Natural killer cell (primary cell): ENCODE measurements at regions not wholly inside any gene's neighbourhood (a gene's known extent, or its start where the extent isn't known, plus 50 kb on each side); places are given as distances from the start of the nearest gene placed in this dataset.
A peak's percentile ranks its signal among the peaks of the same experiment; 100 is the strongest.

Experiments used
- ATAC-seq, 3 donors: fragments of 150-1000 bp in 2 of 3; fragments of 200-7000 bp in 1 of 3; cut with Tn5 transposase; 1 replicate in 1 of 3; 2 replicates in 2 of 3; pipeline ENCODE4 v1.10.0; 2021; ENCODE audit warnings: mild to moderate bottlenecking in 2 of 3, moderate library complexity in 2 of 3
- DNase-seq, 2 donors: peaks; one replicate each; pipeline versions ENCODE4 v3.0.0 to v3.0.0-alpha.2; 2013 to 2021; ENCODE audit warnings: mixed read lengths in 1 of 2
- H3K27ac ChIP-seq: one replicate; pipeline ENCODE4 v1.5.1; 2013; ENCODE audit warnings: mild to moderate bottlenecking, low read length
- H3K27me3 ChIP-seq: one replicate; pipeline ENCODE4 v1.6.1; 2013; ENCODE audit warnings: low read length; ENCODE audit not compliant: control insufficient read depth, insufficient read depth
- H3K36me3 ChIP-seq: one replicate; pipeline ENCODE4 v1.6.1; 2013; ENCODE audit warnings: low read length; ENCODE audit not compliant: control insufficient read depth, insufficient read depth
- H3K4me1 ChIP-seq: one replicate; pipeline ENCODE4 v1.6.1; 2013; ENCODE audit warnings: low read length; ENCODE audit not compliant: control insufficient read depth, insufficient read depth
- H3K4me3 ChIP-seq: one replicate; pipeline ENCODE4 v1.5.1; 2013; ENCODE audit warnings: low read length
- H3K9me3 ChIP-seq: one replicate; pipeline ENCODE4 v1.6.1; 2013; ENCODE audit warnings: low read length; ENCODE audit not compliant: control insufficient read depth, insufficient read depth
- H3K27ac Mint-ChIP-seq, 2 donors: one replicate each; pipeline ENCODE4 v1.8.0; 2022; ENCODE audit warnings: mild to moderate bottlenecking in 2 of 2, mixed read lengths in 2 of 2, moderate library complexity in 1 of 2
- H3K27me3 Mint-ChIP-seq, 2 donors: one replicate each; pipeline ENCODE4 v1.8.0; 2022; ENCODE audit warnings: low read depth in 2 of 2, mixed read lengths in 2 of 2
- H3K36me3 Mint-ChIP-seq: one replicate; pipeline ENCODE4 v1.8.0; 2022; ENCODE audit warnings: mixed read lengths
- H3K4me1 Mint-ChIP-seq, 2 donors: one replicate each; pipeline ENCODE4 v1.8.0; 2022; ENCODE audit warnings: mixed read lengths in 2 of 2
- H3K4me3 Mint-ChIP-seq: one replicate; pipeline ENCODE4 v1.8.0; 2022; ENCODE audit warnings: mild to moderate bottlenecking, moderate library complexity, mixed read lengths
- H3K9me3 Mint-ChIP-seq, 2 donors: one replicate each; pipeline ENCODE4 v1.8.0; 2022; ENCODE audit warnings: mixed read lengths in 2 of 2
- CTCF ChIP-seq: fragments of 200-600 bp; IDR thresholded peaks from one replicate; pipeline ENCODE4 v1.8.0; 2022; ENCODE audit warnings: antibody characterized with exemption
- whole genome bisulfite sequencing: methylation state at CpG from one replicate; pipeline ENCODE4 v1.1.7; 2013; ENCODE audit warnings: missing lambda C conversion rate; ENCODE audit not compliant: insufficient coverage; 5-methylcytosine and 5-hydroxymethylcytosine counted together
- intact Hi-C: fragments of 100-400 bp; cut with micrococcal nuclease; formaldehyde crosslinking; loops from one replicate; pipeline ENCODE4 v1.14.2; 2022

DNA sequence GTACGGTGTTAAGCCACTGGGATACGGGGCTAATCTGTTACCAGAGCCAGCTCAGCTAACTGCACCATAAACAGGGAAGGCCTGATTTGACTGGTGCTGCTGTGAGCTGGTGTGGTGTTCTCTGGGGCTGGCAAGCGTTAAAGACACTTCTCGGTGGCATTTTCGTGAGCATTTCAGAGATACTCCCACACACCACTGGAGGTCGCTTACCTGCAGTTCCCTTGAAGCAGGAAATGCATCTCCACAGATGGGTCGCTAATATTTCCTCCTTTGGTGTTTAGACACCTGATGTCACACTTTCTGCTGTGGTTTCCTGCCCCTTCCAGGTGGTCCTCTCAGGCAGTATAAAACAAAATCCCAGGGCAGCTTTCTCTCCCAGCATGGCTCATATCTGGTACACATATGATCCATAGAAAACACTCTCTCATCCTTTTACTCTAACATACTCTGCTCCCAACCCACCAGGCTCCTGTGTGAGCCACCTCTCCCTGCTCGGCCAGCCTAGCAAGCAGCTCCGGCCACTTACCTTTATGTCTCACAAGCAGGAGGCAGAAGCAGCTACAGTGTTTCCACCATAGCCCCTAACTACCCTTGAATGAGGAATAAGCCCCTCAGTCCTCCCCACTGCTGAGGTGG is 129.9 kb upstream of the GRIN2B start:
- H3K9me3 Mint-ChIP-seq, result no peaks in the 10 kb centered on the region
- peaks cover 0 to 3% of the 10 kb centered on the region in 2 donors for H3K27me3 Mint-ChIP-seq
- H3K4me1 ChIP-seq, result no peaks in the 10 kb centered on the region
- no peaks in the 10 kb centered on the region for H3K4me1 Mint-ChIP-seq
- 37% methylated on average over 9 of the region's 9 CpGs for WGBS
- no peak overlapping the region for H3K4me3 Mint-ChIP-seq
- H3K27me3 ChIP-seq, result no peaks in the 10 kb centered on the region
- ATAC-seq (no peak), DNase-seq (peak in 1 of 2 donors; percentile 5)
- no peaks in the 10 kb centered on the region for H3K36me3 Mint-ChIP-seq
- H3K36me3 ChIP-seq, result no peaks in the 10 kb centered on the region
- H3K27ac ChIP-seq, result no peak overlapping the region
- H3K4me3 ChIP-seq, result no peak overlapping the region
- TF ChIP-seq CTCF, result no peak
- H3K9me3 ChIP-seq, result no peaks in the 10 kb centered on the region
- intact Hi-C loops, result no loop called here
- H3K27ac Mint-ChIP-seq, result no peak overlapping the region

DNA sequence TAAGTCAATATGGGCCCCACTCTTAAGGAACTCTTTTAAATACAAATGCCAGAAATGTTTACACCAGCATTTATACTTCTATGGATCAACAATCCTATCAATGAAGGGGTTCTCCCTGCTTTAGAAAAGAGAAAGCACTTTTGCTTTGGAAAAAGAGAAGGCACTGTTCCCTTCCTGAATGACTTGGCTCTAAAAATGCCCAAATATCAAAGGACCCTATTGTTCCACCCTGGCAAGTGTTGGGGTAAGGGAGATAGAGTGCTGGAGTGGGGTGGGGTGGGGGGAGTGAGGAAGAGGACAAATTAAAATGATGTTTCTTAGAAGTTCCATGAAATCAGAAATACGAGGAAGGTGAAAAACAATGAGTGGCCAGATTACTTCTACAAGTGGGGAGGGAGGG is 131.6 kb upstream of the GRIN2B start:
- no peak for ATAC-seq
- no peaks in the 10 kb centered on the region for H3K27me3 ChIP-seq
- no peaks in the 10 kb centered on the region for H3K4me1 ChIP-seq
- DNase-seq, result no peak
- Mint-ChIP-seq H3K9me3 (no peaks in the 10 kb centered on the region), H3K27me3 (peaks cover 0 to 3% of the 10 kb centered on the region in 2 donors), H3K4me3 (no peak overlapping the region), H3K36me3 (no peaks in the 10 kb centered on the region), H3K27ac (no peak overlapping the region), H3K4me1 (no peaks in the 10 kb centered on the region)
- TF ChIP-seq CTCF, result no peak
- no peaks in the 10 kb centered on the region for H3K9me3 ChIP-seq
- H3K27ac ChIP-seq, result no peak overlapping the region
- H3K36me3 ChIP-seq, result no peaks in the 10 kb centered on the region
- 82% methylated on average over 1 of the region's 1 CpG for WGBS
- H3K4me3 ChIP-seq, result no peak overlapping the region
- intact Hi-C loops, result no loop called here

- TF ChIP-seq CTCF, result no peak
- H3K9me3 Mint-ChIP-seq, result peaks cover 0 to 6% of the 10 kb centered on the region in 2 donors
- ATAC-seq, result no peak
- no peaks in the 10 kb centered on the region for H3K4me1 Mint-ChIP-seq
- no peak overlapping the region for H3K4me3 Mint-ChIP-seq
- Histone ChIP-seq H3K9me3 (peaks cover 3% of the 10 kb centered on the region), H3K27me3 (no peaks in the 10 kb centered on the region), H3K27ac (no peak overlapping the region), H3K4me3 (no peak overlapping the region), H3K36me3 (no peaks in the 10 kb centered on the region), H3K4me1 (no peaks in the 10 kb centered on the region)
- no peaks in the 10 kb centered on the region for H3K36me3 Mint-ChIP-seq
- intact Hi-C loops, result no loop called here
- no peak overlapping the region for H3K27ac Mint-ChIP-seq
- H3K27me3 Mint-ChIP-seq, result peaks cover 0 to 6% of the 10 kb centered on the region in 2 donors
- WGBS, result 98% methylated on average over 2 of the region's 2 CpGs
- no peak for DNase-seq
Measured at GRCh38 chr12:14126692-14127091, 145.3 kb upstream of the GRIN2B start.

GRCh38 chr12:14129611-14130195 is 148.3 kb upstream of the GRIN2B start:
- Mint-ChIP-seq H3K36me3 (no peaks in the 10 kb centered on the region), H3K27ac (no peak overlapping the region), H3K4me3 (no peak overlapping the region), H3K9me3 (peaks cover 0 to 6% of the 10 kb centered on the region in 2 donors), H3K27me3 (peaks cover 4 to 12% of the 10 kb centered on the region in 2 donors), H3K4me1 (no peaks in the 10 kb centered on the region)
- Histone ChIP-seq H3K9me3 (peaks cover 3% of the 10 kb centered on the region), H3K4me3 (no peak overlapping the region), H3K4me1 (no peaks in the 10 kb centered on the region), H3K27ac (no peak overlapping the region), H3K27me3 (no peaks in the 10 kb centered on the region), H3K36me3 (no peaks in the 10 kb centered on the region)
- no peak for ATAC-seq
- intact Hi-C loops, result no loop called here
- TF ChIP-seq CTCF, result no peak
- WGBS, result 85% methylated on average over 11 of the region's 12 CpGs
- DNase-seq, result no peak
